ENCODE measurements at regions not wholly inside any gene's neighbourhood (a gene's known extent, or its start where the extent isn't known, plus 50 kb on each side); places are given as distances from the start of the nearest gene placed in this dataset.
"Not testable (repeated sequence)": the region's sequence is repeated elsewhere in the genome, so short reads cannot be mapped to it uniquely, and the experiment has no call there.

- no peak for DNase-seq
These were observed 1202.9 kb upstream of the CELF4 start for GRCh38 chr18:38768504-38768903.

DNA sequence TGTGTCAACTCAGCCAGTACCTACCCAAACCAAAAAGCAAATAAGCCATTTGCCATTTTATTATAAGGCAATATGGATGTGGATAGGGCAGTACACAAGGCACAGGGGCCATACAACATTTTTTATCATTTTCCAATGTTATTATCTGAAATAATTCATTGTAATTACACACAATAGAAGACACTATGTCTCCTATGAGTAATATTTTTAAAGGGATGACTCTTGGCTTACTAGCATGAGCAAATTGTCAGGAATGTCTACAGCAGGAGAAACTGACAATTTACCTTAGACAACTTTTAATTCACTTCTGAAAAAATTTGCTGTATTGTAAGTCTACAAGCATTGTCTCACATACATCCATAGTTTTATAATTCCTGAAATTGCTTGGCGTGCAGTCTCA lies 1193.9 kb upstream of the CELF4 start:
- DNase-seq = no peak

DNA sequence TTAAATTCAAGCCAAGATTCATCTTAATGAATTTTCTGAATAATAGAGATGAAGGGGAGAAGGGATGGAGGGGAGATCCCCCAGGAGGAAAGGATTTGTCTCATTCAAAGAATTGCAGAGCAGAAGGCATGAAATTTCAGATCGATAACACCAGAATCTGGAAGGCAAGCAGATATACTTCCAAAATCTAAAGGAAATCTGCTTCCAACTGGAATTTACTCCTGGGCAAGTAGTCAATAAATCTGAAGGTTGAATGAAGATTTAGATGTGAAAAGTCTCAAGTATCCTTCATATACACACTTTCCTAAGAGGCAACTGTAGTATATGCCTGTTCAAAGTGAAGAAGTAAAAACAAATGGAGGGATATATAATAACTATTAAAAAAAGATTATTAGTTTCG lies 1190.8 kb upstream of the CELF4 start:
- DNase-seq = no peak

DNA sequence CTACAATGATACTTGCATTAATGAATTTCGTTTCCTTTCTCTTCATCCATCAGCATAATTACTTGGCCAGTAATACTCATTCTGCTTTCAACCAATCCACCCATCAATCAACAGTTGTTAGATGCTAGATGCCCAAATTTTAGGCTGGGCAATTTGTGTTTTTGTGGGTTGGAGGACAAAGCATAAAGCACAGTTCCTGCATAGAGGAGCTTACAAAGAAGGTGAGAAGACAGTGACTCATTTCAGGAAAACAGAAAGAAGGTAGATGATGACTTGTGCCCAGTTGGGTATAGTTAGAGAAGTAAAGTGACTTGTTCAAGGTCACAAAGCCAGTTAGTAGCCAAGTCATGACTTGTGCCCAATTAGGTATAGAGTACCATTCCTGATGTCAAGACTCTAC lies 1186.8 kb upstream of the CELF4 start:
- no peak for DNase-seq

DNA sequence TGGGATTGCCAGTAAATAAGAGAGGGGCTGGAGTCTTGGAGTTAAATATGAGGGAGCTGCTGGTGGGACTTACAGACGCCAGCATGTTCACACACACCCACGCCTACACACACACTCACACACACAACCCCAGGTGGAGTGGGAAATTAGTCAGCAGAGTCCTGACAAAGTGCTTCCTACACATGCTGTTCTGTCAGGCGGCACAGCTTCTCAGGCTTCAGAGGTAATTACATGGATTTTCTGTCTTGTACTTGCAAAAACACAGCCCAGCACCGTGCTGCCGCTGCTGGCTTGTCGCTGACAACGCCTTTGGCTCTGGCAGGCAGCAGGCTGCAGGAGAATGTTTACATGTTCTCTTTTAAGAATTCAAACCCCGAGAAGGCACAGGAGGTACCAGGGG lies 1186.3 kb upstream of the CELF4 start:
- no peak for DNase-seq

DNA sequence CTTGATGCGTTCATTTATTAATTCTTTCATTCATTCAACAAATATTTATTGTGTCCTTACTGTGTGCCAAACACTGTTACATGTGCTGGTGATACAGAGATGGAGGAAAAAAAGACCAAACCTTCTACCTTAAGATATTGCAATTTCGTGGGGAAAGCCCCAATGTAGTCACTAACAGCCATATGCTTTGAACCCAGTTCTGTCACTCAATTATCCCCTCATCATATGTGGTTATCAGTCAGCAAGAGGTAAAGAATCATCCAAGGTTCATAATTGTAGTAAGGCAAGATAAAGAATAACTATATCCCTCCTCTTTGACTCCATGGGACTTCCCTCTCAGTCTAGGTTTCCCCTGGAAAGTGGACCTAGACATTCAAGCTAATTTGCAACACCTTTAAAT lies 1185.6 kb upstream of the CELF4 start:
- no peak for DNase-seq

- no peak for DNase-seq
These were observed 1185.2 kb upstream of the CELF4 start for GRCh38 chr18:38750751-38751150.

DNA sequence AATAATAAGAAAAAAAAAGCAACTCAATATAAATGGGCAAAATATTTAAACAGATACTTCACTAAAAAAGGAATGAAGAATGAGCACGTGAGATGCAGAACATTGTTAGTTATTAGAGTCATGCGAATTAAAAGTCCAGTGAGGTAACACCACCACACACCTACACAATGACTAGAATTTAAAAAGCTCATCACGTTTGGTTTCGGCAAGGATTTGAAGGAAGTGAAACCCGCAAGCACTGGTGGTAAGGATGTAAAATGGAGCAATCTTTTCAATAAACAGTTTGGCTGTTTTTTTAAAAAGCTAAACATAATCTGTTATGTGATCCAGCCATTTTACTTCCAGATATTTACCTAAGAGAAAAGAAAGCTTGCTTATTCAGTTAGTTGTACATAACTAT lies 1181.6 kb upstream of the CELF4 start:
- DNase-seq = no peak

- not testable (repeated sequence) for DNase-seq
These were observed 1154.6 kb upstream of the CELF4 start for GRCh38 chr18:38720181-38720580.

DNA sequence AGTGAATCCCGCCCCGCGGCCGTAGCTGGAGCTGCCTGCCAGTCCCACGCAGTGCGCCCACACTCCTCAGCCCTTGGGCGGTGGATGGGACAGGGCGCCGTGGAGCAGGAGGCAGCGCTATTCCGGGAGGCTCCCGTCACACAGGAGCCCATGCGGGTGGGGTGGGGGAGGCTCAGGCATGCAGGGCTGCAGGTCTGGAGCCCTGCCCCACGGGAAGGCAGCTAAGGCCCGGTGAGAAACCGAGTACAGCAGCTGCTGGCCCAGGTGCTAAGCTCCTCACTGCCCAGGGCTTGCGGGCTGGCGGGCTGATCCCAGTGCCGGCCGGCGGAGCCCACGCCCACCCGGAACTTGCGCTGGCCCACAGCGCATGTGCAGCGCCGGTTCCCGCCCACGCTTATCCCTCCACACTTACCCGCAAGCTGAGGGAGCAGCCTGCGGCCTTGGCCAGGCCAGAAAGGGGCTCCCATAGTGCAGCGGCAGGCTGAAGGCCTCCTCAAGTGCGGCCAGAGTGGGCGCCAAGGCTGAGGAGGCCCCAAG lies 1152.8 kb upstream of the CELF4 start:
- no peak for DNase-seq

DNA sequence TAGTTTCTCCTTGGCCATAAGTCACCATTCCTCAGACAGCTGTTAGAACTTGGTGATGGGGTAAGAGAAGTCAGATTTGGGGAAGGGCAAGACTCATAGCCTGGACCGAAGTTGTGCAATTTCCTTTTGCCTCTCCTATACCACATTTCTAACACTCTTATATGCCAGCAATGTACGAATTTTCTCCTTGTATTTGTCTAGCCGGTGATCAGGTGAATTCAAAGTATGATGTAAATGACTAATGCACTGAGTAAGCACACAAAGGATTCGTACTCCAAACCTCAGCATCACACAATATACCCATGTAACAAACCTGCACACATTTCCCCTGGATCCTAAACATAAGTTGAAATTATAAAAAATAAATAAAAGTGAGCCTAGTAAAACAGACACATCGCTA lies 1143.5 kb upstream of the CELF4 start:
- DNase-seq = no peak

GRCh38 chr18:38706373-38706772 lies 1140.8 kb upstream of the CELF4 start:
- DNase-seq = no peak

DNA sequence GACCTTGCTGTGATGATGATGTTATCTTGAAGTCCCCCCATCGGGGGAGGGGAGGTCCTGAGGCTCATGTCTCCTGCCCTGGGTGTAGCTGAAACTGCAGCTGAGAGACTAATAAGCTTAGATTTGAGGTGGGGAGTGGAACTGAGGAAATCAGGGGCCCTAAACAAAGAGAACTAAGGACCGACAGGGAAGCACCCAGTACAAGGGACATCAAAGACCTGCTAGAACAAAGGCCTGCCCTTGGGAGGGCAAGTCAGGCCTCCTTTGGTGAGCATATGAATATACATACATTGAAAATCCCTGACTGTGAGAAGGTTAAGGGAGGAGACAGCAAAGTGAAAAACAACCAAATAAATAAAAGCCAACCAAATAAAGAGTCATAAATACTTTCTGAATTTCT lies 1132.5 kb upstream of the CELF4 start:
- no peak for DNase-seq

GRCh38 chr18:38695559-38696280 lies 1130.1 kb upstream of the CELF4 start:
- DNase-seq = no peak

DNA sequence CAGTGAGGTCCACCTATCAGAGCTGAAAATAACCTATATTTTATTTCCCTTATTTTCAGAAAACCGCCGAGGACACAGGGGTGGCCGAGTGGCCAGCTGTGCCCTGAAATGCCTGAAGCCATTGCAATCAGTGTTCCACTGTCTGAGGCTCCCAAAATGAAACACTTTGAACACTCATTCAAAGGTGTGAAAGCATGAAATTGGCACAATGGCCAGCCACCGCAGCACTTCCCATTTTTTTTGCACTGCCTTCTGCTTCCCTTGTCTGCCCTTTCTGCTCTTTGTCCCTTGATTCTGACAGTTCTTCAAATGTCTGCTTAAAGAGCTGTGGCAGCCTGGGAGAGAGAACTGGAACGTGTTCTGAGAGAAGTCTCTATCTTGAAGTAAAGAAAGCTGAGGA lies 1127.5 kb upstream of the CELF4 start:
- no peak for DNase-seq

GRCh38 chr18:38690626-38691025 lies 1125.0 kb upstream of the CELF4 start:
- no peak for DNase-seq

DNA sequence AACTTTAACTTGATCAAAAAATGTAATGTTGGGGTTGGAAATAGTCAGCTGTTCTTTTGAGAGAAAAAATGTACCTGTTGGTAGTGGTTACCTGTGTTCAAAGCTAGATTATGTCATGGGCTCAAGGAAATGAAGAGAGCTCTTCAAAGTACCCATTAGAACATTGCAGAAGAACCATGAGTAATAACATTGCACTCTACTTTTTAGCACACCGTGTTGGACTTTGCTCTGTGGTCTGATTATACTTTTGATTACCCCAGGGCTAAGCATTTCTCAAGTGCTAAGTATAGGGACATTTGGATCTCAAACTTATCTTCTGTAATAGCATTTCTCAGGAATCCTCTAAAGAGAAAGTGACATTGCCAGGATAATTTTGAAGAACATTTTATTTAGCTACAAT lies 1122.8 kb upstream of the CELF4 start:
- DNase-seq = no peak

- no peak for DNase-seq
These were observed 1104.9 kb upstream of the CELF4 start for GRCh38 chr18:38670486-38670885.

DNA sequence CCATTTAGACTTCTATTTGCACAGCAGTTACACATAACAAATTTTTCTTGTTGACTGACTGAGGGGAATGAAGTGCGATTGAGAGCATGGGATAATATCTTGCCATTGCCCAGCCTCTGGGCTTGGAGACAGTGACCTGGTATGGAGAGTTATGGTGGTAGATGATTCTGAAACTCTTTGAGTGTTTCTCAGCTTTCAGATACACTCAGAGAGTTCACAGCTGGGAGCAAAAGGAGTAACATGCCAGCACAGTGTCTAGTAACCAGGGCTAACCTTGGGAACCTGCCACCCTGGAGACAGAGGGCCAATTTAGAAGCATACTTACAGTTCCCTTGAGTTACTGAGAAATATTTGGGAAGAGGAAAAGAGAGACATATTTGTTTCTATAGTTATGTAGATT lies 1099.3 kb upstream of the CELF4 start:
- no peak for DNase-seq

- DNase-seq = no peak
These were observed 1098.1 kb upstream of the CELF4 start for GRCh38 chr18:38663682-38664081.

DNA sequence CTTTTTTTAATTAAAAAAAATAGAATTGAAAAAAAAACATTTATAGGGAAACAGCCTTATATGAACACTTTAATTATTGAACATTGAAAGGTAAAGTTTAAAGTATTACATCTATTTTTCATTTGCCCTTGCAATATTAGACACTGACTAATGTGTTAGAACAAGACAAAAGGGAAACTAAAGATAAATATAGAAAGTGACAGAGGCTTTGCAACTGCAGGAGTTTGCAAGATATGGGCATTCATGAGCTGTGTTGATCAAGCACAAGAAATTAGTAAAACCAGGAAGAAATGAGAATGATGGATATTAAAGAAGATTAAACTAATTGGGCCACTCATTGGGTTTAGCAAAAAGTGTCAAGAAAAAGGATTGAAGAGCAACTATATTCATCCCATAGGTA lies 1097.7 kb upstream of the CELF4 start:
- no peak for DNase-seq

- DNase-seq = no peak
These were observed 1089.3 kb upstream of the CELF4 start for GRCh38 chr18:38654946-38655345.

GRCh38 chr18:38651736-38652135 lies 1086.1 kb upstream of the CELF4 start:
- DNase-seq = no peak

GRCh38 chr18:38648179-38648578 lies 1082.6 kb upstream of the CELF4 start:
- DNase-seq = no peak

DNA sequence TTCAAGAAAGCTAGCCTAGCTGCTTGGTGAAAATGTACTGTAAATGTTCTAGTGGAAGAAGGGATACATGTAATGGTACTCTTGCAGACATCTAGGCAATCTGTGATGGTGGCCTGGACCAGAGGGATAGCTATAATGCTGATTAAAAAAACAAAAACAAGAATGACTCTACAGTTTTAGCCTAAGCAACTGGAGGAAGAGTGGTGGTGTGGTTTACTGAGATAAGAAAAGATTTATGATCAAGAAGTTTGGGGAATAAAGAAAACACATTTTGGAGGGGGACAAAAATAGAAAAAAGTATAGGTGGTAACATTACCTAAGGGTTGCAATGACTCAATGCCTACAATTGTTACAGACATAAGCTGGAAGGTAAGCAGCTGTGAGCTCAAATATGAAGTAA lies 1080.7 kb upstream of the CELF4 start:
- DNase-seq = no peak

Data from NCI-H1092 treated with DMSO at 0.1 percent for 48 hours (cell line).